ENCODE measurements at regions not wholly inside any gene's neighbourhood (a gene's known extent, or its start where the extent isn't known, plus 50 kb on each side); places are given as distances from the start of the nearest gene placed in this dataset.

- intact Hi-C loops (cut with DNase I), result no loop called here
- Histone ChIP-seq H3K4me3 (ENCODE audit: low read length in 2 of 2) (no peak overlapping the region), H3K27ac (ENCODE audit: low read depth in 1 of 2, low read length in 2 of 2) (no peak overlapping the region), H3K9me3 (ENCODE audit: control insufficient read depth, low read length) (no peaks in the 10 kb centered on the region), H3K27me3 (ENCODE audit: control insufficient read depth in 1 of 2, insufficient read depth in 2 of 2, low read length in 1 of 2) (no peaks in the 10 kb centered on the region), H3K4me1 (ENCODE audit: control insufficient read depth in 1 of 2, insufficient read depth in 2 of 2, low read length in 2 of 2) (no peaks in the 10 kb centered on the region), H3K36me3 (ENCODE audit: control insufficient read depth in 1 of 2, insufficient read depth in 2 of 2, low read length in 1 of 2) (no peaks in the 10 kb centered on the region)
- ATAC-seq (ENCODE audit: low FRiP score) (no peak), DNase-seq (no peak)
- WGBS, 2 donors, result 61 to 72% methylated on average over 1 of the region's 1 CpG
Observed at GRCh38 chr4:117203231-117203630, 117.9 kb upstream of the TRAM1L1 start.

DNA sequence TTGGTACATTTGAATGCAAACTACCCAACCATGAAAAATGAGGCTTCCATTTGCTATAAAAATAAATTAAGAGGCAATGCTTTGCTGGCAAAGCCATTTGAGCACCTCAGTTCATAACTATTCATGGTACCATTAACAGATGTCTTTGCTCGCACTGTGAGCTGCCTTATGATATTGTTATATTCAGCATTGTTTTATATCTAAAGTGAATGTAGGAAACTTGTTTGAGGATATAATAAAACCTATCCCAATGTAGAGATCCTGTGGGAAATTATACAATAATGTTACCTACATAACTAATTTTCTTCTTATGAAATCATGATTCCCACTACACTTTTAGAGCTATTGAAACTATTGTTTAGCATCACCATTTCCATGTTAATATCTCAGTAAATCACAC lies 125.2 kb upstream of the TRAM1L1 start:
- ATAC-seq (ENCODE audit: low FRiP score), result no peak
- no peak for DNase-seq
- intact Hi-C loops (cut with DNase I), result no loop called here
- Histone ChIP-seq H3K4me1 (ENCODE audit: control insufficient read depth in 1 of 2, insufficient read depth in 2 of 2, low read length in 2 of 2) (no peaks in the 10 kb centered on the region), H3K27ac (ENCODE audit: low read depth in 1 of 2, low read length in 2 of 2) (no peak overlapping the region), H3K36me3 (ENCODE audit: control insufficient read depth in 1 of 2, insufficient read depth in 2 of 2, low read length in 1 of 2) (no peaks in the 10 kb centered on the region), H3K27me3 (ENCODE audit: control insufficient read depth in 1 of 2, insufficient read depth in 2 of 2, low read length in 1 of 2) (no peaks in the 10 kb centered on the region), H3K4me3 (ENCODE audit: low read length in 2 of 2) (no peak overlapping the region), H3K9me3 (ENCODE audit: control insufficient read depth, low read length) (no peaks in the 10 kb centered on the region)
- 86 to 93% methylated on average over 1 of the region's 1 CpG for WGBS, 2 donors

GRCh38 chr4:117224256-117224655 lies 138.9 kb upstream of the TRAM1L1 start:
- 72 to 79% methylated on average over 5 of the region's 5 CpGs for WGBS, 2 donors
- no peak for ATAC-seq (ENCODE audit: low FRiP score)
- Histone ChIP-seq H3K9me3 (ENCODE audit: control insufficient read depth, low read length) (no peaks in the 10 kb centered on the region), H3K27me3 (ENCODE audit: control insufficient read depth in 1 of 2, insufficient read depth in 2 of 2, low read length in 1 of 2) (no peaks in the 10 kb centered on the region), H3K36me3 (ENCODE audit: control insufficient read depth in 1 of 2, insufficient read depth in 2 of 2, low read length in 1 of 2) (no peaks in the 10 kb centered on the region), H3K4me3 (ENCODE audit: low read length in 2 of 2) (no peak overlapping the region), H3K4me1 (ENCODE audit: control insufficient read depth in 1 of 2, insufficient read depth in 2 of 2, low read length in 2 of 2) (no peaks in the 10 kb centered on the region), H3K27ac (ENCODE audit: low read depth in 1 of 2, low read length in 2 of 2) (no peak overlapping the region)
- intact Hi-C loops (cut with DNase I), result no loop called here
- DNase-seq, result no peak

GRCh38 chr4:117225471-117225870 lies 140.1 kb upstream of the TRAM1L1 start:
- Histone ChIP-seq H3K9me3 (ENCODE audit: control insufficient read depth, low read length) (no peaks in the 10 kb centered on the region), H3K27me3 (ENCODE audit: control insufficient read depth in 1 of 2, insufficient read depth in 2 of 2, low read length in 1 of 2) (no peaks in the 10 kb centered on the region), H3K27ac (ENCODE audit: low read depth in 1 of 2, low read length in 2 of 2) (no peak overlapping the region), H3K4me1 (ENCODE audit: control insufficient read depth in 1 of 2, insufficient read depth in 2 of 2, low read length in 2 of 2) (no peaks in the 10 kb centered on the region), H3K36me3 (ENCODE audit: control insufficient read depth in 1 of 2, insufficient read depth in 2 of 2, low read length in 1 of 2) (no peaks in the 10 kb centered on the region), H3K4me3 (ENCODE audit: low read length in 2 of 2) (no peak overlapping the region)
- no peak for DNase-seq
- WGBS, 2 donors, result 4 to 7% methylated on average over 3 of the region's 3 CpGs
- no peak for ATAC-seq (ENCODE audit: low FRiP score)
- intact Hi-C loops (cut with DNase I), result no loop called here

GRCh38 chr4:117227925-117228324 lies 142.5 kb upstream of the TRAM1L1 start:
- H3K4me1 ChIP-seq (ENCODE audit: control insufficient read depth in 1 of 2, insufficient read depth in 2 of 2, low read length in 2 of 2), result no peaks in the 10 kb centered on the region
- H3K9me3 ChIP-seq (ENCODE audit: control insufficient read depth, low read length), result no peaks in the 10 kb centered on the region
- DNase-seq (no peak), ATAC-seq (ENCODE audit: low FRiP score) (no peak)
- H3K4me3 ChIP-seq (ENCODE audit: low read length in 2 of 2), result no peak overlapping the region
- intact Hi-C loops (cut with DNase I), result no loop called here
- no peaks in the 10 kb centered on the region for H3K27me3 ChIP-seq (ENCODE audit: control insufficient read depth in 1 of 2, insufficient read depth in 2 of 2, low read length in 1 of 2)
- no peak overlapping the region for H3K27ac ChIP-seq (ENCODE audit: low read depth in 1 of 2, low read length in 2 of 2)
- 45 to 57% methylated on average over 1 of the region's 1 CpG for WGBS, 2 donors
- no peaks in the 10 kb centered on the region for H3K36me3 ChIP-seq (ENCODE audit: control insufficient read depth in 1 of 2, insufficient read depth in 2 of 2, low read length in 1 of 2)

GRCh38 chr4:117239434-117239833 lies 154.1 kb upstream of the TRAM1L1 start:
- intact Hi-C loops (cut with DNase I), result no loop called here
- Histone ChIP-seq H3K9me3 (ENCODE audit: control insufficient read depth, low read length) (peaks cover 2% of the 10 kb centered on the region), H3K4me1 (ENCODE audit: control insufficient read depth in 1 of 2, insufficient read depth in 2 of 2, low read length in 2 of 2) (no peaks in the 10 kb centered on the region), H3K36me3 (ENCODE audit: control insufficient read depth in 1 of 2, insufficient read depth in 2 of 2, low read length in 1 of 2) (no peaks in the 10 kb centered on the region), H3K4me3 (ENCODE audit: low read length in 2 of 2) (no peak overlapping the region), H3K27ac (ENCODE audit: low read depth in 1 of 2, low read length in 2 of 2) (no peak overlapping the region), H3K27me3 (ENCODE audit: control insufficient read depth in 1 of 2, insufficient read depth in 2 of 2, low read length in 1 of 2) (no peaks in the 10 kb centered on the region)
- no peak for DNase-seq
- peak; percentile 11 for ATAC-seq (ENCODE audit: low FRiP score)
- 78 to 81% methylated on average over 6 of the region's 6 CpGs for WGBS, 2 donors

- Histone ChIP-seq H3K27ac (ENCODE audit: low read depth in 1 of 2, low read length in 2 of 2) (no peak overlapping the region), H3K9me3 (ENCODE audit: control insufficient read depth, low read length) (no peaks in the 10 kb centered on the region), H3K4me1 (ENCODE audit: control insufficient read depth in 1 of 2, insufficient read depth in 2 of 2, low read length in 2 of 2) (no peaks in the 10 kb centered on the region), H3K27me3 (ENCODE audit: control insufficient read depth in 1 of 2, insufficient read depth in 2 of 2, low read length in 1 of 2) (no peaks in the 10 kb centered on the region), H3K4me3 (ENCODE audit: low read length in 2 of 2) (no peak overlapping the region), H3K36me3 (ENCODE audit: control insufficient read depth in 1 of 2, insufficient read depth in 2 of 2, low read length in 1 of 2) (no peaks in the 10 kb centered on the region)
- DNase-seq (no peak), ATAC-seq (ENCODE audit: low FRiP score) (no peak)
- WGBS, 2 donors, result 77 to 78% methylated on average over 3 of the region's 3 CpGs
- intact Hi-C loops (cut with DNase I), result no loop called here
Observed at GRCh38 chr4:117249333-117249732, 164.0 kb upstream of the TRAM1L1 start.

GRCh38 chr4:117264072-117264471 lies 178.7 kb upstream of the TRAM1L1 start:
- intact Hi-C loops (cut with DNase I), result no loop called here
- ATAC-seq (ENCODE audit: low FRiP score), result no peak
- Histone ChIP-seq H3K9me3 (ENCODE audit: control insufficient read depth, low read length) (no peaks in the 10 kb centered on the region), H3K4me1 (ENCODE audit: control insufficient read depth in 1 of 2, insufficient read depth in 2 of 2, low read length in 2 of 2) (no peaks in the 10 kb centered on the region), H3K27ac (ENCODE audit: low read depth in 1 of 2, low read length in 2 of 2) (no peak overlapping the region), H3K36me3 (ENCODE audit: control insufficient read depth in 1 of 2, insufficient read depth in 2 of 2, low read length in 1 of 2) (no peaks in the 10 kb centered on the region), H3K4me3 (ENCODE audit: low read length in 2 of 2) (no peak overlapping the region), H3K27me3 (ENCODE audit: control insufficient read depth in 1 of 2, insufficient read depth in 2 of 2, low read length in 1 of 2) (no peaks in the 10 kb centered on the region)
- WGBS, 2 donors, result 81 to 85% methylated on average over 3 of the region's 3 CpGs
- DNase-seq, result no peak

DNA sequence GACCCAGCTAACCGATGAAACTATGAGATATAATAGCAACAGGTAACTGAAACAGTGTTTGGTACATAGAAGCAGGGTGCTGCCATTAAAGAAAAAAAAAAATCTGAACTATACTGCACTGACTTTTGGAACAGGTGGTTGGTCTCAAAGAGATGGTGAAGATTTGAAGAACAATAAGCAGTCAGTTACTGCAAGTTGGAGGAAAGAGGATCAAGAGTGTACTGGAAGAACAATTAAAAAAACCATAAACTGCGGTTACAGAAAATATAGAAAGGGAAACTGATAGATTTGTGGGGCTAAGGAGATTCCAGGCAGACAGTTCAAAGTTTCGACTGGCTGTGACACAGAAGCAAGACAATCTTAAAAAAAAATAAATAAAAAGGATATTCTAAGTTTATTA lies 181.9 kb upstream of the TRAM1L1 start:
- intact Hi-C loops (cut with DNase I), result no loop called here
- 82 to 85% methylated on average over 3 of the region's 3 CpGs for WGBS, 2 donors
- Histone ChIP-seq H3K27me3 (ENCODE audit: control insufficient read depth in 1 of 2, insufficient read depth in 2 of 2, low read length in 1 of 2) (no peaks in the 10 kb centered on the region), H3K4me3 (ENCODE audit: low read length in 2 of 2) (no peak overlapping the region), H3K36me3 (ENCODE audit: control insufficient read depth in 1 of 2, insufficient read depth in 2 of 2, low read length in 1 of 2) (no peaks in the 10 kb centered on the region), H3K4me1 (ENCODE audit: control insufficient read depth in 1 of 2, insufficient read depth in 2 of 2, low read length in 2 of 2) (no peaks in the 10 kb centered on the region), H3K9me3 (ENCODE audit: control insufficient read depth, low read length) (no peaks in the 10 kb centered on the region), H3K27ac (ENCODE audit: low read depth in 1 of 2, low read length in 2 of 2) (no peak overlapping the region)
- DNase-seq, result no peak
- ATAC-seq (ENCODE audit: low FRiP score), result no peak
